ENCODE measurements at regions not wholly inside any gene's neighbourhood (a gene's known extent, or its start where the extent isn't known, plus 50 kb on each side); places are given as distances from the start of the nearest gene placed in this dataset.

DNA sequence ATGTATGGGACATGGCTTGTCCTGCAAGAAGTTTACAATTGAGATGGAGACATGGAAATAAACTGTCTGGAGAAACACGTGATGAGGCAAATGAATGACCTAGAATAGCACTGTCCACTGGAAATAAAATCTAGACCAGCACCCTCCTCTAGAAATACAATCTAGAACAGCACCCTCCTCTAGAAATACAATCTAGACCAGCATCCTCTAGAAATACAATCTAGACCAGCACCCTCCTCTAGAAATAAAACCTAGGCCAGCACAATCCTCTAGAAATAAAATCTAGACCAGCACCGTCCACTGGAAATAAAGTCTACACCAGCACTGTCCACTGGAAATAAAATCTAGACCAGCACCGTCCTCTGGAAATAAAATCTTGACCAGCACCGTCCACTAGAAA, 69.2 kb upstream of the RFLNA start:
- no peak for DNase-seq (ENCODE audit: low read depth)
- H3K4me3 ChIP-seq (ENCODE audit: low read depth, low read length), result no peak overlapping the region
- TF ChIP-seq CTCF (IDR thresholded peaks at IDR 0.05; ENCODE audit: low read depth, low read length, missing control alignments), result no peak

DNA sequence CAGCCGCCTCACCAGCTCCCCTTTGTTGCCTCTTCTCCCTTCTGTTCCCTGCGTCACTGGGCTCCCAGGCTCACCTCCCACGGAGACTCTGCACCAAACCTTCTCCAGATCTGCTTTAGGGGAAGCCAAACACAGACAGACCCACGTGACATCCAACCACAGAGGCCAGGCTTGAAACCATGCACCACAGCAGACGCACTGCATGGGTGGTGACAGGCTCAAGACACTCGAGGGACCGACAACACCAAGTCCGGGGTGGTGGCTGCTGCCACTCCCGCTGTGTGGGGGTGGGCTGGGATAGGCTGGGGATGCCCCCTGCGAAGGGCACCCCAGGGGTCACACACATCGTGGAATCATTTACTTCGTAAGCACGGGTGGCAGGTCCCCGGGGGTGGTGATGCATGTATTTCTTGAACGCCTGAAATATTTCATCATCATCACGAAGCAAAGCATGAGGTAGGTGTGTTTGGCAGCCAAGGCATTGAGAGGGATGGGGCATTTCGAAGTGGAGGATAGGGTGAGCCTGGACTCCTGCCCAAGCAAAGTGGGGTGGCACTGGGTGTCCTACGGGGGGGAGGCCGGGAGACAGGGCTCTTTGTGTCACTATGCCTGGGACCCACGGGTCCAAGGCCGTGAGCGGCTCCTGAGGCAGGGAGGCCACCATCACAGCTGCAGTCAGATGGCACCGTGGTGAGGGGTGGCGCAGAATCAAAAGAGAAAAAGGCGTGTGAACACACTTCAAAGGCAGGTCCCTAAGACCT, 66.8 kb upstream of the RFLNA start:
- no peak for TF ChIP-seq CTCF (IDR thresholded peaks at IDR 0.05; ENCODE audit: low read depth, low read length, missing control alignments)
- no peak overlapping the region for H3K4me3 ChIP-seq (ENCODE audit: low read depth, low read length)
- no peak for DNase-seq (ENCODE audit: low read depth)

- no peak for TF ChIP-seq CTCF (IDR thresholded peaks at IDR 0.05; ENCODE audit: low read depth, low read length, missing control alignments)
- no peak for DNase-seq (ENCODE audit: low read depth)
- no peak overlapping the region for H3K4me3 ChIP-seq (ENCODE audit: low read depth, low read length)
Measured at GRCh38 chr12:124229520-124229919, 65.4 kb upstream of the RFLNA start.

- TF ChIP-seq CTCF (IDR thresholded peaks at IDR 0.05; ENCODE audit: low read depth, low read length, missing control alignments), result no peak
- no peak overlapping the region for H3K4me3 ChIP-seq (ENCODE audit: low read depth, low read length)
- no peak for DNase-seq (ENCODE audit: low read depth)
Measured at GRCh38 chr12:124230117-124230757, 64.7 kb upstream of the RFLNA start.

GRCh38 chr12:124230789-124231188, 64.1 kb upstream of the RFLNA start:
- H3K4me3 ChIP-seq (ENCODE audit: low read depth, low read length), result no peak overlapping the region
- no peak for TF ChIP-seq CTCF (IDR thresholded peaks at IDR 0.05; ENCODE audit: low read depth, low read length, missing control alignments)

GRCh38 chr12:124231980-124232653, 62.8 kb upstream of the RFLNA start:
- TF ChIP-seq CTCF (IDR thresholded peaks at IDR 0.05; ENCODE audit: low read depth, low read length, missing control alignments), result no peak
- no peak for DNase-seq (ENCODE audit: low read depth)
- H3K4me3 ChIP-seq (ENCODE audit: low read depth, low read length), result no peak overlapping the region

More at GRCh38 chr12:124230789-124231188, 64.1 kb upstream of the RFLNA start:
- no peak for DNase-seq (ENCODE audit: low read depth)

Data from GM12864 (cell line).